C1 segment of cervical spinal cord (tissue), 14 donors: ENCODE measurements at regions not wholly inside any gene's neighbourhood (a gene's known extent, or its start where the extent isn't known, plus 50 kb on each side); places are given as distances from the start of the nearest gene placed in this dataset.
"Not testable (repeated sequence)": the region's sequence is repeated elsewhere in the genome, so short reads cannot be mapped to it uniquely, and the experiment has no call there.

Experiments
- DNase-seq, 14 donors: peaks; one replicate each; lab custom pipeline; 2025; lab: John Stamatoyannopoulos, UW

DNA sequence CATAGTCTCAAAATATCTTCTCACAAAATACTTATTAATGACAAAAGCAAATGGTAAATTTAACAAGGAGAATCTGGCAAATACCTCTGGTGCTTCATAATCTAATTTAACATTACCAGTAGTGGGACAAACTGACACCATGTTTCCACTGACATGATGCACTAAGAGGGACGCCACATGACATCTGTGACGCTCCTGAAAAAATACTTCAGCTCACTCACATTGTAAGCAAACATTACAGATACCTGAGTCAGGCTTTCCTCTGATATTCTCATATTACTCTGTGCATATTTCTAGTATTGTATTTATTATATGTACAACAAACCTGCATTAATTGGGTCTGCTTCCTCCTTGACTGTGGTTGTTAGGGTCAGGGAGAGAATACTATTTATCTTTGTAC is 56.7 kb upstream of the OSMR start:
- DNase-seq, result no peak

DNA sequence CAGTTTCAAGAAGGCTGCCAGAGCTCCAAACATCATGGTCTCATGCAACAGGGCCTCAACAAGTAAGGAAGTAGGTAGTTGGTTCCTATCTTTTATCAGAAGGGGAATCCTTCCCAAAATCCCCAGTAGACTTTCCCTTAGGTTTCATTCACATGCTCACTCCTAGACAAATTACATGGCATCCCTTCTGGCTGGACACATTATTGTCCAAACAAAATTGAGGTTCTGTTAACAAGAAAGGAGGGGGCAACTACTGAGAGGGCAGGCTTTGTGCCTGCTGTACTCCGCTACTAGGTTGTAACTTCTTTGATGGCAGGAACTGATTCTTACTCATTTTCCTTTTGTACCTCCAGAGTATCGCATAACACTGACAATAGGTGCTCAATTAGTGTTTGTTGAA is 56.0 kb upstream of the OSMR start:
- DNase-seq, result no peak

DNA sequence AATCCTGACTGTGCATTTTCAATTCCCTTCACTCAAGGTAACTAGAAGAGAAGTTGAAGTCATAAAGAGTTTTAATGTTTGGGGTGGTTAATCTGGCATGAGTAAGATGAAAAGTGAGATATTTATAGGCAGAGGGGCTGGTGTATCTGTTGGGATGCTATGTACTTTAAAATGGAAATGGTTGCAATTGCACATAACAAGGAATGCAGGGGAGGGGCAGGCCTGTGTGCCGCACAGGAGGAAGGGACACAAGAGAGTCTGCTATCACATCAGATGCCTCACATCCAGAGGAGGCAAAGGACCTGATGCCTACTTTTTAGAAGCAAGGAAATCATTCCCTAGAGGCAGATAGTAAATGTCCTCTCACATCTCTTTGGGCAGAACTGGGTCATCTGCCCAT is 55.5 kb upstream of the OSMR start:
- no peak for DNase-seq

DNA sequence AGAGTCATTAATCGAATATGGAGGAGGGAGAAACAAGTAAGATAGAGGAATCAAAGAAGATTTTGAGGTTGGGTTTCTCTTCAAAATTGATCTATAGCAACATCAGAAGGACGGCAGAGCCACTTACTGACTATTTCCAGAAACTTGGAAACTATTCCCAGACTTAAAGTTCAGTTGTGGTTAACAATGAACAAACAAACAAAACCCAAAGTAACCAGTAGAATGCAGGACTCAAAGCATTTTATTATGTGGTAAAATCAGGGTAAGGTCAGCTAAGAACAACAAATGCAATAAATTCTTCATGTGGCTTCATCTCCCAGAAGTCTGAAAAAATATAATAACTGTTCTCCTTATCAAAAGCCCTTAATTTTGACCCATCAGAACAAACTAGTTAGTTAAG is 54.9 kb upstream of the OSMR start:
- DNase-seq, result no peak

DNA sequence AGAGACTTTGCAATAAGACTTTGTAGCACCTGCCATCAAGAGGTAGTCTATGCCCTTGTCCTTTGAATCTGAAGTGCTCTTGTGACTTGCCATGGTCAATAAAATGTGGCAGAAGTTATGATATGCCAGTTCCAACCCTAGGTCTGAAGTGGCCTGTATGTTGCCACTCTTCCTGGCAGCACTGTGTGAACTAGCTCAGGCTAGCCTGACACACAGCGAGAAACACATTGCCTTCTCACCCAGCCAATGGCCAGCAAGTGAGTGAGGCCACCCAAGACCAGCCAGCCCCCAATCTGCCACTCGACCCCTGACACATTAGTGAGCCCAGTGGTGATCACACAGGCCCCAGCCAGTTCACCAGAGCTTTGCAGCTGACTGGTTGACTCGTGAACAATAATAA is 52.7 kb upstream of the OSMR start:
- DNase-seq, result no peak

DNA sequence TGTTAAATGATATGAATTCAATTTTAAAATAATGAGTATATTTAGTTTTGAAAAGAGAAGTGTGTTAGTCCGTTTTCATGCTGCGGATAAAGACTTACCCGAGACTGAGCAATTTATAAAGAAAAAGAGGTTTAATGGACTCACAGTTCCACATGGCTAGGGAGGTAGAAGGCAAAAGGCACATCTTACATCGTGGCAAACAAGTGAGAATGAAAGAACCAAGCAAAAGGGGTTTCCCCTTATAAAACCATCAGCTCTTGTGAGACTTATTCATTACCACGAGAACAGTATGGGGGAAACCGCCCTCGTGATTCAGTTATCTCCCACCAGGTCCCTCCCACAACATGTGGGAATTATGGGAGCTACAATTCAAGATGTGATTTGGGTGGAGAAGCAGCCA is 51.8 kb upstream of the OSMR start:
- not testable (repeated sequence) for DNase-seq

DNA sequence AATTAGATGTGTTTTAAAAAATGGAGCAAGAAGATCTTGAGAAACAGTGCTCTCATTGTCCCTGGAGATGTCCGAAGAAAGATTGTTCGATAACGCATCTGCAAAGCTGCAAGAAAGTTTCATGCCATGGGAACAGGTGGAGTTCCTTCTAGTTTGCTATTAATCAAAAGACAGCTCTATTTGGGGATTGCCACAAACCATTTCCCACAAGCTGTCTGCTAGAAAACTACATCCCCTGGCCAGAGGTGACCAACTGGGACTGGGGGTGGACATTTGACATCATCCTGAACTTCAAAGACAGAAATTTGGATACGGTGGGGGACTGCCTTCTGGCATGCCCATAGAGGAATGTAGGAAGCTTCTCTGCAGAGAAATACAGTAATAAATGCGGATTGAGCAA is 50.8 kb upstream of the OSMR start:
- DNase-seq, result no peak

DNA sequence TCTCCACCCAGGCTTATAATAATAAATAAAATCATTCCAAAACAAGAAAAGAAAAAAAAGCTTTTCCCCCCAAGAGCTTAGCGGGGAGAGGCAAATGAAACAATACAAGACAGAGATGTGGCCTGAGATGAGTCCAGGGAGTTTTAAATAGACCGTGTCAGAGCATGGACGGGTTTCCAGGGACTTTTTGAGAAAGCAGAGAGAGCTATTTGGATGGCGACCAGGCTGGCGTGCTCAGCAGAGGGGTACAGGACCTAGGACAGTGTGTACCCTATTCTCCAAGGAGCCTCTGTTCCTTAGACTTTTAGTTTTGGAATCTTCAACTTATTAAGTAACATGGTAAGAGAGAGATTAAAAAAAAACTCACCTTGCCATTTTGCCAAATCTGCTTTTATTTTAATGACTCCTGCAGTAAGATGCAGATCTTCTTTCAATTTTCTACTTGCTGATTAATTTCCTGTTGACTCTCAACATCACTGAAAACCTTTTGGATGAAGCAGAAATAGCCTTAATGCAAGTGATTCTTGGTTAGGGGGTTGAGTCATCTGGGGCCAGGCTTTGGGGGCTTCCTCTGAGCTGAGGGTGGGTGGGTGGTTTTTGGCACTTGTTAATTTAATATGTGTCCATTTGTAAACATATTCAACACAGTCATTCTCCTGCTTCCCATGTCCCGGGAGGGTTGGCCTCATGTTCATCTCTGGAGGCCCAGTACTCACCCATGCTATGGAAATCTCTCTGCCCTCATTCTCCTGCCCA is 49.6 kb upstream of the OSMR start:
- DNase-seq, result peak in 9 of 14 donors; percentile 4 to 51 (median 26)
